ENCODE measurements at regions not wholly inside any gene's neighbourhood (a gene's known extent, or its start where the extent isn't known, plus 50 kb on each side); places are given as distances from the start of the nearest gene placed in this dataset. TPM values are rescaled to one million over a fixed set of nuclear protein-coding genes. Genes with fewer than 3 reads are reported as not detected.
"Not testable (repeated sequence)": the region's sequence is repeated elsewhere in the genome, so short reads cannot be mapped to it uniquely, and the experiment has no call there.

DNA sequence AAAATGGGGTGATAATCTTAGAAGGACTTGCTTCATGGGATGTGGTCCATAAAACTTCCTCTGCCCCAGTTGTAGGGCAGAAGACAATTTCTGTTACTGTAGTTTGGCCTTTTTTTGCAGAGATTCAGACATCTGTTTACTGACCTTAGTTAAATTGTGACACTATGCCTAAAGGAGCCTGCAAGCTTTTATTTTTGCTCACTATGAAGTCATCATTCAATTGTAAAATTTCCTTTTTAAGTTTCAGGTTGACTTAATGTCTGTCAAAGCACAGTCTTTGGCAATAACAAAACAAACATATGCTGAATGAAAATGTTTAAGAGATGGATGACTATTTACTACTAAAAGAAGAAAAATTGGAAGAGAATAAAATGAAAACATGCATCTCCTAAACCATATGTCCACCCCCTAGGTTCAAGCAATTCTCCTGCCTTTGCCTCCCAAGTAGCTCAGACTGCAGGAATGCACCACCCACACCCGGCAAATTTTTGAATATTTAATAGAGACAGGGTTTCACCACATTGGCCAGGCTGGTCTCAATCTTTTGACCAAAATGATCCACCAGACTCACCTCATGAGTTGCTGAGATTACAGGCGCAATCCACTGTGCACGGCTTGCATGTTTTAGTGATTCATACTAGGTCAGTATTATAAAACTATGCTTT lies 93.5 kb upstream of the HSFY2 start:
- not testable (repeated sequence) for H3K36me3 ChIP-seq (ENCODE audit: control insufficient read depth in 3 of 3, insufficient read depth in 3 of 3, low read length in 3 of 3); H3K4me1 ChIP-seq (ENCODE audit: control insufficient read depth in 3 of 3, insufficient read depth in 3 of 3, low read length in 3 of 3); H3K27ac ChIP-seq (ENCODE audit: low read depth, low read length); H3K9ac ChIP-seq (ENCODE audit: low read depth in 1 of 3, low read length in 3 of 3); H3K9me3 ChIP-seq (ENCODE audit: control insufficient read depth in 3 of 3, low read length in 3 of 3); H3K27me3 ChIP-seq (ENCODE audit: control insufficient read depth in 3 of 3, insufficient read depth in 3 of 3, low read length in 3 of 3); H3K4me3 ChIP-seq (ENCODE audit: low read length in 3 of 3)

GRCh38 chrY:18860856-18861255 lies 87.3 kb upstream of the HSFY2 start:
- not testable (repeated sequence) for H3K27me3 ChIP-seq (ENCODE audit: control insufficient read depth in 3 of 3, insufficient read depth in 3 of 3, low read length in 3 of 3); H3K4me3 ChIP-seq (ENCODE audit: low read length in 3 of 3); H3K4me1 ChIP-seq (ENCODE audit: control insufficient read depth in 3 of 3, insufficient read depth in 3 of 3, low read length in 3 of 3); H3K36me3 ChIP-seq (ENCODE audit: control insufficient read depth in 3 of 3, insufficient read depth in 3 of 3, low read length in 3 of 3); H3K9ac ChIP-seq (ENCODE audit: low read depth in 1 of 3, low read length in 3 of 3); H3K27ac ChIP-seq (ENCODE audit: low read depth, low read length); H3K9me3 ChIP-seq (ENCODE audit: control insufficient read depth in 3 of 3, low read length in 3 of 3)

GRCh38 chrY:18858484-18859191 lies 85.1 kb upstream of the HSFY2 start:
- not testable (repeated sequence) for H3K4me3 ChIP-seq (ENCODE audit: low read length in 3 of 3); H3K36me3 ChIP-seq (ENCODE audit: control insufficient read depth in 3 of 3, insufficient read depth in 3 of 3, low read length in 3 of 3); H3K9ac ChIP-seq (ENCODE audit: low read depth in 1 of 3, low read length in 3 of 3); H3K9me3 ChIP-seq (ENCODE audit: control insufficient read depth in 3 of 3, low read length in 3 of 3); H3K27ac ChIP-seq (ENCODE audit: low read depth, low read length); H3K4me1 ChIP-seq (ENCODE audit: control insufficient read depth in 3 of 3, insufficient read depth in 3 of 3, low read length in 3 of 3); H3K27me3 ChIP-seq (ENCODE audit: control insufficient read depth in 3 of 3, insufficient read depth in 3 of 3, low read length in 3 of 3)

- H3K9ac ChIP-seq (ENCODE audit: low read depth in 1 of 3, low read length in 3 of 3); H3K4me3 ChIP-seq (ENCODE audit: low read length in 3 of 3); H3K27ac ChIP-seq (ENCODE audit: low read depth, low read length); H3K9me3 ChIP-seq (ENCODE audit: control insufficient read depth in 3 of 3, low read length in 3 of 3); H3K27me3 ChIP-seq (ENCODE audit: control insufficient read depth in 3 of 3, insufficient read depth in 3 of 3, low read length in 3 of 3); H3K36me3 ChIP-seq (ENCODE audit: control insufficient read depth in 3 of 3, insufficient read depth in 3 of 3, low read length in 3 of 3); H3K4me1 ChIP-seq (ENCODE audit: control insufficient read depth in 3 of 3, insufficient read depth in 3 of 3, low read length in 3 of 3): not testable (repeated sequence)
Observed at GRCh38 chrY:18855184-18855583, 81.6 kb upstream of the HSFY2 start.

GRCh38 chrY:18853323-18853722 lies 79.8 kb upstream of the HSFY2 start:
- not testable (repeated sequence) for H3K36me3 ChIP-seq (ENCODE audit: control insufficient read depth in 3 of 3, insufficient read depth in 3 of 3, low read length in 3 of 3); H3K27me3 ChIP-seq (ENCODE audit: control insufficient read depth in 3 of 3, insufficient read depth in 3 of 3, low read length in 3 of 3); H3K4me1 ChIP-seq (ENCODE audit: control insufficient read depth in 3 of 3, insufficient read depth in 3 of 3, low read length in 3 of 3); H3K4me3 ChIP-seq (ENCODE audit: low read length in 3 of 3); H3K9me3 ChIP-seq (ENCODE audit: control insufficient read depth in 3 of 3, low read length in 3 of 3); H3K27ac ChIP-seq (ENCODE audit: low read depth, low read length); H3K9ac ChIP-seq (ENCODE audit: low read depth in 1 of 3, low read length in 3 of 3)

DNA sequence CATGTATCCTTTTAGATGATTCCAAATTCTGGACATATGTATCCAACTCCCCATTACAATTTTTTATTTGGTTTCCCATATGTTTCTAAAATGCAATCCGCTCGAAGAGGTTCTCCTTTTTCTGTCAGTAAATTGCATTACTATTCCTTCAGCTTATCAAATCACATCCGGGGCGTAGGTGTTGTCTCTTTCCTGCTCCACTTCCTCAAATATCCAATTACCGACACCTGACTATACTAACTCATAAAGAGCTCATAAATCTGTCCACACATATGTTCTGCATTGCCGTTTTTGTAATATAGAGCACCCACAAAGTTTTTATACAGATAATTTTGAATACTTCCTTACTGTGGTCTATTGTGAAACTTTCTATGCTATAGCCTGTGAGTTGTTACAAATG lies 63.1 kb upstream of the HSFY2 start:
- H3K9me3 ChIP-seq (ENCODE audit: control insufficient read depth in 3 of 3, low read length in 3 of 3); H3K4me3 ChIP-seq (ENCODE audit: low read length in 3 of 3); H3K27ac ChIP-seq (ENCODE audit: low read depth, low read length); H3K27me3 ChIP-seq (ENCODE audit: control insufficient read depth in 3 of 3, insufficient read depth in 3 of 3, low read length in 3 of 3); H3K36me3 ChIP-seq (ENCODE audit: control insufficient read depth in 3 of 3, insufficient read depth in 3 of 3, low read length in 3 of 3); H3K9ac ChIP-seq (ENCODE audit: low read depth in 1 of 3, low read length in 3 of 3); H3K4me1 ChIP-seq (ENCODE audit: control insufficient read depth in 3 of 3, insufficient read depth in 3 of 3, low read length in 3 of 3): not testable (repeated sequence)

Small RNA genes lying in the stretch of these regions (small RNA-seq; reads per million reads assigned to genes)
- gene CD24P4 (not detected), gene MTCYBP2 (not detected), gene RNU6-255P (not detected)
